ENCODE measurements at regions not wholly inside any gene's neighbourhood (a gene's known extent, or its start where the extent isn't known, plus 50 kb on each side); places are given as distances from the start of the nearest gene placed in this dataset.

- no peak overlapping the region for H2AFZ ChIP-seq
- H3K27me3 ChIP-seq (ENCODE audit: insufficient read depth): no peaks in the 10 kb centered on the region
- no peak overlapping the region for H3K4me2 ChIP-seq
- no peak for ATAC-seq
- no peak overlapping the region for H3K27ac ChIP-seq (ENCODE audit: low read depth)
- no peak overlapping the region for H3K4me3 ChIP-seq
- no peaks in the 10 kb centered on the region for H3K36me3 ChIP-seq (ENCODE audit: insufficient read depth)
- no peaks in the 10 kb centered on the region for H3K79me2 ChIP-seq (replicated peaks; ENCODE audit: insufficient read depth)
- no peaks in the 10 kb centered on the region for H3K9me2 ChIP-seq (ENCODE audit: insufficient read depth)
- no peaks in the 10 kb centered on the region for H4K20me1 ChIP-seq (replicated peaks; ENCODE audit: insufficient read depth)
- DNase-seq (ENCODE audit: low spot score): no peak
- H3K9me3 Mint-ChIP-seq: no peaks in the 10 kb centered on the region; the same call in 2 of the 3 replicates
- no peak for TF ChIP-seq REST (IDR thresholded peaks at IDR 0.05; ENCODE audit: unreplicated experiment)
- TF ChIP-seq CREB1 (CRISPR knock-in tag; IDR thresholded peaks at IDR 0.05; ENCODE audit: low read depth): no peak
- no peak for TF ChIP-seq STAT1 (IDR thresholded peaks at IDR 0.05; ENCODE audit: unreplicated experiment)
- TF ChIP-seq, protein P1, sequence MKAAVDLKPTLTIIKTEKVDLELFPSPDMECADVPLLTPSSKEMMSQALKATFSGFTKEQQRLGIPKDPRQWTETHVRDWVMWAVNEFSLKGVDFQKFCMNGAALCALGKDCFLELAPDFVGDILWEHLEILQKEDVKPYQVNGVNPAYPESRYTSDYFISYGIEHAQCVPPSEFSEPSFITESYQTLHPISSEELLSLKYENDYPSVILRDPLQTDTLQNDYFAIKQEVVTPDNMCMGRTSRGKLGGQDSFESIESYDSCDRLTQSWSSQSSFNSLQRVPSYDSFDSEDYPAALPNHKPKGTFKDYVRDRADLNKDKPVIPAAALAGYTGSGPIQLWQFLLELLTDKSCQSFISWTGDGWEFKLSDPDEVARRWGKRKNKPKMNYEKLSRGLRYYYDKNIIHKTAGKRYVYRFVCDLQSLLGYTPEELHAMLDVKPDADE (IDR thresholded peaks at IDR 0.05): no peak
- TF ChIP-seq NANOG (IDR thresholded peaks at IDR 0.05; ENCODE audit: borderline replicate concordance): no peak
- TF ChIP-seq ZNF331 (CRISPR knock-in tag; IDR thresholded peaks at IDR 0.05; ENCODE audit: low read depth): no peak
- no peak for TF ChIP-seq JUNB (IDR thresholded peaks at IDR 0.05; ENCODE audit: unreplicated experiment)
- no peak for TF ChIP-seq POLR2AphosphoS5 (IDR thresholded peaks at IDR 0.05; ENCODE audit: low read depth)
- TF ChIP-seq, protein P2, sequence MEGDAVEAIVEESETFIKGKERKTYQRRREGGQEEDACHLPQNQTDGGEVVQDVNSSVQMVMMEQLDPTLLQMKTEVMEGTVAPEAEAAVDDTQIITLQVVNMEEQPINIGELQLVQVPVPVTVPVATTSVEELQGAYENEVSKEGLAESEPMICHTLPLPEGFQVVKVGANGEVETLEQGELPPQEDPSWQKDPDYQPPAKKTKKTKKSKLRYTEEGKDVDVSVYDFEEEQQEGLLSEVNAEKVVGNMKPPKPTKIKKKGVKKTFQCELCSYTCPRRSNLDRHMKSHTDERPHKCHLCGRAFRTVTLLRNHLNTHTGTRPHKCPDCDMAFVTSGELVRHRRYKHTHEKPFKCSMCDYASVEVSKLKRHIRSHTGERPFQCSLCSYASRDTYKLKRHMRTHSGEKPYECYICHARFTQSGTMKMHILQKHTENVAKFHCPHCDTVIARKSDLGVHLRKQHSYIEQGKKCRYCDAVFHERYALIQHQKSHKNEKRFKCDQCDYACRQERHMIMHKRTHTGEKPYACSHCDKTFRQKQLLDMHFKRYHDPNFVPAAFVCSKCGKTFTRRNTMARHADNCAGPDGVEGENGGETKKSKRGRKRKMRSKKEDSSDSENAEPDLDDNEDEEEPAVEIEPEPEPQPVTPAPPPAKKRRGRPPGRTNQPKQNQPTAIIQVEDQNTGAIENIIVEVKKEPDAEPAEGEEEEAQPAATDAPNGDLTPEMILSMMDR (conservative IDR thresholded peaks at IDR 0.05; ENCODE audit: low read depth in 2 of 2): no peak
- no peak for TF ChIP-seq EZH2 (IDR thresholded peaks at IDR 0.05; ENCODE audit: low read depth, unreplicated experiment)
- TF ChIP-seq ZNF462 (CRISPR knock-in tag; IDR thresholded peaks at IDR 0.05): no peak
- TF ChIP-seq EZH2phosphoT487 (IDR thresholded peaks at IDR 0.05; ENCODE audit: unreplicated experiment): no peak
- no peak for TF ChIP-seq ZNF114 (CRISPR knock-in tag; IDR thresholded peaks at IDR 0.05)
- no peak overlapping the region for H3K4me3 Mint-ChIP-seq
- no peaks in the 10 kb centered on the region for H3K36me3 Mint-ChIP-seq (ENCODE audit: low read depth)
- no peaks in the 10 kb centered on the region; the same call in none of the 3 replicates for H3K4me1 Mint-ChIP-seq
- H3K4me1 ChIP-seq (ENCODE audit: insufficient read depth): no peaks in the 10 kb centered on the region
- H3K27ac Mint-ChIP-seq: no peak overlapping the region
- H3F3A ChIP-seq (replicated peaks; ENCODE audit: low read depth): no peaks in the 10 kb centered on the region
- H3K27me3 Mint-ChIP-seq (ENCODE audit: insufficient read depth, low read depth, poor library complexity): peaks cover 2% of the 10 kb centered on the region
These were observed 254.1 kb upstream of the IRX3 start for GRCh38 chr16:54540525-54541180.
